ENCODE measurements at regions not wholly inside any gene's neighbourhood (a gene's known extent, or its start where the extent isn't known, plus 50 kb on each side); places are given as distances from the start of the nearest gene placed in this dataset.
"Not testable (repeated sequence)": the region's sequence is repeated elsewhere in the genome, so short reads cannot be mapped to it uniquely, and the experiment has no call there.

DNA sequence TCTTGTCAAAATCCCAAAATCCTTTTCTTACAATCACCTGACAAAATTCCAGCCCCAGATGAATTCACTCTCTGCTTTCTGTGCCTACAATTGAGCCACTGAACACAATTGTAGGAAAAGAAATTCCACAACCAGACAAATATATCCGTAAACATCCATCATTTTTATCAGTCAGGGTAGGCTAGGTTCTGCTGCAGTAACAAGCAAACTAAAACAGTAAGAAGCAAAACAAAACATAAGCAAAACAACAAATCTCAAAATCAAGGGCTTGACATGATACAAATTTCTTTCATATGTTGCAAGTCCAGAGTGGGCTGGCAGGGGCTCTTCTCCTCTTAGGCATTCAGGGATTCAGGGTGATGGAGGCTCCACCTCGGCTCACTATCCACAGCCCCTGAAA lies 114.2 kb upstream of the MAN2A1 start:
- DNase-seq (ENCODE audit: low read depth in 2 of 2), result no peak

DNA sequence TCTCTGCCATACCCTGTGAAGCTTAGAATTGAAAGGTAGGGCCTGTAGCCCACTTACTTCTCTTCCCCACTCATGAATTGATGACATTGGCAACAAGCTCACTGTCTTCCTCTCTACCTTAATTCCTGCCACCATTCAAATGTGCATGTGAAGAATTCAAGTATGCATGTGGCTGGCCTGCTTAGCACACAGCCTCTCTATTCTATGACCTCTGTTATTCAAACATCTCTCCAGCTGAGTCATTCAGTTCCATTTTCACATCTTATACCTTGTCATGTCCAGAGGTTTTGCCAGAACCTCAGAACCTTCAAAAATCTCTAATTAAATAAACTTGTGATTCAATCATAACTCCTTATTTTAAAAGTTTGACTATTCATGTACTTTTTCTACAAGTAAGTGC lies 114.7 kb upstream of the MAN2A1 start:
- DNase-seq (ENCODE audit: low read depth in 2 of 2), result no peak

DNA sequence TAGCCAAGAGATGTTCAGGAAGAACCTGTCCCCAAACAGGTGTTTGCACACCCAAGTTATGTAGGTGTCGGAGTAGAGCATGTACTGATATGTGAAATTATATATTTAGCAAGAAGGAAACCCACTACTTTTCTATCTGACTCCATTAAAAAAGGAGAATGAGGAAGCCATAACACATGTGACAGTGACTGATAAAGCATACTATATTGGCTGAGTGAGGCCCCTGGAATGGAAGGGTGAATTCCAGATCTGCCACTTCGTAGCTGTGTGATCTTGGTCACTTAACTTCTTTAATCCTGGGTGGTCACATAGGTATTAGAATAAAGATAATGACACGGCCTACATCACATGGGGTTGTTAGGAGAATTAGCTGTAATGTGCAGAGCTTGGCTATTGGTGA lies 116.0 kb upstream of the MAN2A1 start:
- DNase-seq (ENCODE audit: low read depth in 2 of 2), result no peak

DNA sequence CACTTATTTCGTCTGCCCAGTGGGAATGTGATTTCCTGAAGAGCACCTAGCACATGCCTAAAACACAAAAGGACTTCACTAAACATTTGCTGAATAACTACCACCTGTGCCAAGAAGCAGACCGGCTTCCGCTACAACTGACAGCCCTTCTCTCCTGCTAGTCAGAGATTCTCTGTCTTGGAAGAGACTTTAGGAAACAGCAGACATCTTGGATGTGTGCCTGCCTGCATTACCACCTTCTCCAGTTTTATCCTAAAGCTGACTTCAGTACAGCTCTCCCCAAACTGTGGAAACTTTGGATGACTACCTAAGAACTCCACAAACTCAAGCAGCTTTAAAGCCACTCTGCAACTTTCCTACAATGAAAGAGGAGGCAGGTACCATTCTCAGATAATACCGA lies 116.5 kb upstream of the MAN2A1 start:
- no peak for DNase-seq (ENCODE audit: low read depth in 2 of 2)

DNA sequence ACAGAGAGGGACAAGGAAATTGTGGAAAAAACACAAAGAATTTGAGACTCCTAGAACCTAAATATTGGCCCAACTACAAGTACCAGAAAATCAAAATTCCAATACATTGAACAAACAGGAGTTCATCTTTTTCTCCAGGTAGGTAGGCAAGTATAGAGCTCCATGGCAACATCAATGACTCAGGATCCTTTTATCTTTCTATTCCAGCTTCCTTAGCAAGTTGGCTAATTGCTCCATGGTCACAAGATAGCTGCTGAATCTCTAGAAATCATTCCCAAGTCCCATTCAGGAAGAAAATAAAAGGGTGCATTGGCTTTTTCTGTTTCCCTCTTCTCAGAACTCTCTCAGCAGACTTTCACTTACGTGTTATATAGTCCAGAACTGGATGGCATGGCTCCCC lies 117.9 kb upstream of the MAN2A1 start:
- no peak for DNase-seq (ENCODE audit: low read depth in 2 of 2)

DNA sequence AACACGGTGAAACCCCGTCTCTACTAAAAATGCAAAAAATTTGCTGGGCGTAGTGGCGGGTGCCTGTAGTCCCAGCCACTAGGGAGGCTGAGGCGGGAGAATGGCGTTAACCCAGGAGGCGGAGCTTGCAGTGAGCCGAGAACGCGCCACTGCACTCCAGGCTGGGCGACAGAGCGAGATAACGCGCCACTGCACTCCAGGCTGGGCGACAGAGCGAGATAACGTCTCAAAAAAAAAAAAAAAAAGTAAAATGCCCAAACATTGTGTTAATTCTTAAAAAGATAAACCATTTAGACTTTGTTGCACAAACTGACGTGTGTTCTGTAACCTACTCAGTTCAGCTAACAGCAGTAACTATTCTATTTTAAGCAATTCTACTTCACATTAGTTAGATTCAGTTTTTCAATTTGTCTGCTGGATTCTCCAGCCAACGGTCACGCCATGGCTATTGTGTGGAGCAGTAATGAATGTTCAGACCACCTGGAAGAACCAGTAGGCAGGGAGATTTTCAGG lies 119.3 kb upstream of the MAN2A1 start:
- no peak for DNase-seq (ENCODE audit: low read depth in 2 of 2)

DNA sequence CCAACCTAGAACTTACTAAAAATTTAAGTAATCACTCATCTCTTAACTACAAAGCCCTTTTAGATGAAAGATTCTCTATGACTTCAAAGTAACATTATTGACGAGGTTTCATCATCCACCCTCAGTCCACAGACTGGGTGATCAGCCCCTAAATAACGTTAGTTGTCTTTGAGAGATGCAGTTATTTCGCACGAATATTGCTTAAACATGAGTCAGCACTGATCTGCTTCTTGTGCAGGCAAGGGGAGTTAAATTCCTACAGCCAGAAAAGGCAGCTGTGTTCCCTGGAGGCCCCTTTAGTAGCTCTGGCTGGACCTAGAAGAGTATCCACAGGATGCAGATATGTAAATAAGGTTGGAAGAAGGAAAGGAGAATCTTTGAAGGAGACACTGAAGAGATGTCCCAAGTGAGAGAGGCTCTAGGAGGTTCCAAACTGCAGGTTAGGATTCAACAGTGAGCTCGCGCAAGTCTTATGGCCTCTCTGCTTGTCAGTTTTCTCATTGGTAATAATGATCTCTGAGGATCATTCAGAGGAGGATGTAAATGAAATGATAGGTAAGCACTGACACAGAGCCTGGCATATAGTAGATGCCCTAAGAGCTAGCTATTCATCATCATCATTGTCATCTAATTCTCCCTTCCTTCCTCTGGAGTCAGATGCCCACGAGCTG lies 122.2 kb upstream of the MAN2A1 start:
- no peak for DNase-seq (ENCODE audit: low read depth in 2 of 2)

DNA sequence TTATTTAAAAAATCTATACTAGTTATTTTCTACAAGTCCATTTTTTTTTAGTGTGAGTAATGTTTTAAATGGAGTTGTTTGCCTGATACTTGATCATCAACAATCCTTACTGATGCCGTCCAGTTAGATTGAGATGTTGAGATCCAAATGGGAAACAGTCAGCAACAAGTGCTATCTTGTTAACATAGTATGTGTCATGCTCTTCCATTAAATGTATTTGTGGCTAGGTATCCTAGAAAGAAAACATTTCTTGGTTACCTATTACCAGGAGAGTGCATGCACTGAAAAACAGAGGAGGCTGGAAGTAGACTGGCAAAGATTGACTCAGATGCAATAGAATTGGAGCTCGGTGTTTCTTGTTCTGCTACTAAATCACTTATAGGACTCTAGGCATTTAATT lies 123.4 kb upstream of the MAN2A1 start:
- DNase-seq (ENCODE audit: low read depth in 2 of 2), result no peak

DNA sequence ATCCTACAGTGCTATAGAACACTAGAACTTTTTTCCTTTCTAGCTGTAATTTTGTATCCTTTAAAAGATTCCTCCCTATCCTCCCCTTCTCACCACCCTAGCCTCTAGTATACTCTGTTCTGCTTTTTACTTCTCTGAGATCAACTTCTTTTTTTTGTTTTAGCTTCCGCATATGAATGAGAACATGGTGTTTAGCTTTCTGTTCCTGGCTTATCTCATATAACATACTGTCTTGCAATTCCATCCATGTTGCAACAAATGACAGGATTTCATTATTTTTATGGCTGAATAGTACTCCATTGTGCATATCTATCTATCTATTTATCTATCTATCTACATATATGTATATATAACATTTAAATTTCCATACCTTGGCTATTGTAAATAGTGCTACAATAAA lies 126.0 kb upstream of the MAN2A1 start:
- no peak for DNase-seq (ENCODE audit: low read depth in 2 of 2)

DNA sequence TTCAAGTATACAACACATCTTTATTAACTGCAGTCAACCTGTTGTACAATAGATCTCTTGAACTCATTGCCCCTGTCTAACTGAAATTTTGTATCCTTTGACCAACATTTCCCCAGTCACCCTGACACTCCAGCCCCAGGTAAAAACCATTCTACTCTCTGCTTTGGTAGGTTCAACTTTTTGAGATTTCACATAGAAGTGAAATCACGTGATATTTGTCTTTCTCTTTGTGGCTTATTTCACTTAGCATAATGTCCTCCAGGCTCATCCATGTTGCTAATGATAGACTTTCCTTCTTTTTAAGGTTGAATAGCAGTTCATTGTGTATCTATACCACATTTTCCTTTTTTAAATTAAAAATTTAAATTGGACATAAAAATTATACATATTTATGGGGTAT lies 126.5 kb upstream of the MAN2A1 start:
- no peak for DNase-seq (ENCODE audit: low read depth in 2 of 2)

DNA sequence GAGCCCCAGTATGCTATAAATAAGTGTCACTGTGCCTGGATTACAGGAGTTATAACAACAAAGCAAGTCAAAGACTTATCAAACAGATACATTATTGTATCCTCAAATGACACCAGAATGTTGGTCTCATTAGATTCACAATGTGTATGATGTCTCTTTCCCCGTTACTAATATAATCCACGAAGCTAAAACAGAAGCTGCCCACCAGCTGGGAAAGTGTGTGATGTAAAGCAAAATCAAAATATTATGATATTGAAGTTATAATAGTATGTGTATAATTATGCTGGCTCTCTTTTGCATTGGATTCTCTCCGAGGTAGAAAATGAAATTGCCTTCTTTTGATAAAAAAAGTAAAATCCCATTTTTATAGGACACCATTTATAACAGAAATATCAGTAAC lies 127.3 kb upstream of the MAN2A1 start:
- DNase-seq (ENCODE audit: low read depth in 2 of 2), result no peak

DNA sequence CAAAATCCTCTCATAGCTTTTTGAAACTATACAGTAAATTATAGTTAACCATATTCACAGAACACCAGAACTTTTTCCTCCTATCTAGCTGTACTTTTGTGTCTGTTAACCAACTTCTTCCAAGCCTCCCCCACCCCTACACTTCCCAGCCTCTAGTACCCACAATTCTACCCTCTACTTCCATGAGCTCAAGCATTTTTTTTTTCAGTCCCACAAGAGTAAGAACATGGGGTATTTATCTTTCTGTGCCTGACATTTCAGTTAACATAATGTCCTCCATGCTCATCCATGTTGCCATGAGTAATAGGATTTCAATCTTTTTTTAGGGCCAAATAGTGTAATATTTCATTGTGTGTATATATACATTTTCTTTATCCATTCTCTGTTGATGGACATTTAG lies 128.3 kb upstream of the MAN2A1 start:
- DNase-seq (ENCODE audit: low read depth in 2 of 2), result no peak

DNA sequence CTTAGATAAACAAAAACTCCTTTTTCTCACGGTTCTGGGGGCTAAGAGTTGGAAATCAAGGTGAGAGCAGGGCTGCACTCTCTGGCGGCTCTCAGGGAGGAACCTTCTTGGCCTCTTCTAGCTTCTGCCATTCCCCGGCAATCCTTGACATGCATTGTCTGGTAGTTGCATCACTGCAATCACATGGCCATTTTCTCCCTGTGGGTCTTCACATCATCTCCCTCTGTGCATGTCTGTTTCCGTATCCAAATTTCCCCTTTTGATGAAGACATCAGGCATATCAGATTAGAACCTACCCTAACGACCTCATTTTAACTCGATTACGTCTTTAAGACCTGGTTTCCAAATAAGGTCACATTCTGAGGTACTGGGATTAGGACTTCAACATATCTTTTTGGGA lies 129.2 kb upstream of the MAN2A1 start:
- no peak for DNase-seq (ENCODE audit: low read depth in 2 of 2)

DNA sequence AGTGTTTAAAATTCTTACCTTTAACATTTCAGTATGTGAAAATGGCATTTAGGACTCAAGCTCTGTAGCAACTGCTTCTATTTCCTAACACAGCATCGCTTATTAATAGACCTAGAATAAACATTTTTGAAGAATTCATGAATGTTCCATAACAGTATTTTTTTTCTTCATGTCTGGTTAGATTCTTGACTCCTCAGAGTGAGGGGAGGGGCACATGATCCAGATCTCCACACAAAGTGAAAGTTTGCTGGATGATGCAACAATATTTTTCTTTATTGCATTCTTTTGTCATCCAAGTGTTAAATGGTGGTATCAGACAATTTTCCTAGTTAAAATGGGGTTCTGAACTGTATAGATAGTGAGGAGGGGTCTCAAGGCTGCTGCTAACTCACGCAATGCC lies 130.8 kb upstream of the MAN2A1 start:
- DNase-seq (ENCODE audit: low read depth in 2 of 2), result no peak

DNA sequence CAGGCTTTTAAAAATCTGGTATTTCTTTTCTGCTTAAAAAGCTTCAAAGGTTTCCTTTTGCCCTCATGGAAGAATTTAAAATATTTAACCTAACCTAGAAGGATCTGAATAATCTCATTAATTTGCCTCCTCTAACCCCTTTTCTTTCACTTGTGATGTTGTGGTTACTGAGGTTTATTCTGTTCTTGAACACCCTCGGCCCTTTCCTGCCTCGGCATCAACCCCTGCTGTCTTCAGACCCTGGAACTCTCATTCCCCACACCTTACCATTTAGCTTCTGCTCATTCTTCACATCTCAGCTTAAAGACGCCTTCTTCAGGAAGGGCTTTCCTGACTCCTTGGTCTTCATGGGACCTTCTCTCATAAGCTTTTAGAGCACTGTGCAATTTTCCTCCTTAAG lies 131.4 kb upstream of the MAN2A1 start:
- no peak for DNase-seq (ENCODE audit: low read depth in 2 of 2)

DNA sequence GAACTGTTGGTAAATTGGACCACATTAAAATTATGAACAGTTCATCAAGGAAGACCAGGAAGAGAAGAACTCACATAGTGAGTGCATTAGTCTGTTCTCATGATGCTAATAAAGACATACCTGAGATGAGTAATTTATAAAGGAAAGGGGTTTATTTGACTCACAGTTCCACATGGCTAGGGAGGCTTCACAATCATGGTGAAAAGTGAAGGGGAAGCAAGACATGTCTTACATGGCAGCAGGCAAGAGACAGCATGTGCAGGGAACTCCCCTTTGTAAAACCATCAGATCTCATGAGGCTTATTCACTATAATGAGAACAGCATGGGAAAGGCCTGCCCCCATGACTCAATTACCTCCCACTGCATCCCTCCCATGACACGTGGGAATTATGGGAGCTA lies 135.9 kb upstream of the MAN2A1 start:
- no peak for DNase-seq (ENCODE audit: low read depth in 2 of 2)

DNA sequence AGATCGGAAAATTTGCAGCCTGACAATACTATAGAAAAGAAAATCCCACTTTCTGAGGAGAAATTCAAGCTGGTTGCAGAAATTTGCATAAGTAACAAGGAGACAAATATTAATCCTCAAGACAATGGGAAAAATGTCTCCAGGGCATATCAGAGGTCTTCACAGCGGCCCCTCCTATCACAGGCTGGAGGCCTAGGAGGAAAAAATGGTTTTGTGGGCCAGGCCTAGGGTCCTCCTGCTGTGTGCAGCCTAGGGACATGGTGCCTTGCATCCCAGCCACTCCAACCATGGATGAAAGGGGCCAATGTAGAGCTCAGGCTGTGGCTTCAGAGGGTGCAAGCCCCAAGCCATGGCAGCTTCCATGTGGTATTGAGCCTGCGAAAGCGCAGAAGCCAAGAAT lies 138.5 kb upstream of the MAN2A1 start:
- DNase-seq (ENCODE audit: low read depth in 2 of 2), result not testable (repeated sequence)

DNA sequence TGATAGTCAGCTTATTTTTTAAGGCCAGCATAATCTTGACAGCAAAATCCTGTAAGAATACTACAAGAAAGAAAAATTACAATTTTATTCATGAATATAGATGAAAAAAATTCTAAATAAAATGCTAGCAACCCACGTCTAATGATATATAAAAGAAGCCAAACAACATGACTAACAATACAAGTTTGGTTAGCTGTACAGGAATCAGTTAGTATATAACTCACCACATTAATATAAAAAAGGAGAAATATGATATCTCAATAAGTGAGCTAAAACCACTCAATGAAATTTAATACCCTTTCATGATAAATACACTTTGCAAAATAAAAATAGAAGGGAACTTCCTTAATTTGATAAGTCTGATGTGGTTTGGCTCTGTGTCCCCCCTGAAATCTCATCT lies 139.7 kb upstream of the MAN2A1 start:
- no peak for DNase-seq (ENCODE audit: low read depth in 2 of 2)

DNA sequence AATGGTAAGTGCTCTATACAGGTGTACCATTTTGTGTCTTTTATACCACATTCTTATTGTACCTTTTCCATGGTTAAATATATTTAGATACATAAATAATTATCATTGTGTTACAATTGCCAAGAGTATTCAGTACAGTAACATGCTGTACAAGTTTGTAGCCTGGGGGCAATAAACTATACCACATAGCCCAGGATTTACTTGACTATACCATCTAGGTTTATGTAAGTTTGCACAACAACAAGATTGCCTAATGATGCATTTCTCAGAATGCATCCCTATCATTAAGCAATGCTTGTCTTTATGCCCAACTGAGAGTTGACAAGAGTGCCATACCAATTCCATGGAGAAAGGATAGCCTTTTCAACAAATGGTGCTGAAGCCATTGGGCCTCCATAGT lies 136.7 kb upstream of the PJA2 start:
- DNase-seq (ENCODE audit: low read depth in 2 of 2), result no peak

DNA sequence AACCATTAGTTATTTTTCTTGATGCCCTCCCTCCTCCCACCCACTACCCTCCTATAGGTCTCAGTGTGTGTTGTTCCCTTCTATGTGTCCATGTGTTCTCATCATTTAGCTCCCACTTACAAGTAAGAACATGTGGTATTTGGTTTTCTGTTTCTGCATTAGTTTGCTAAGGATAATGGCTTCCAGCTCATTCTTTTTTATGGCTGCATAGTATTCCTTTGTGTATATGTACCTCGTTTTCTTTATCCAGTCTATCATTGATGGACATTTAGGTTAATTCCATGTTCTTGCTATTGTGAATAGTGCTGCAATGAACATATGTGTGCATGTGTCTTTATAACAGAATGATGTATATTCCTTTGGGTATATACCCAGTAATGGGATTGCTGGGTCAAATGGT lies 135.1 kb upstream of the PJA2 start:
- not testable (repeated sequence) for DNase-seq (ENCODE audit: low read depth in 2 of 2)

DNA sequence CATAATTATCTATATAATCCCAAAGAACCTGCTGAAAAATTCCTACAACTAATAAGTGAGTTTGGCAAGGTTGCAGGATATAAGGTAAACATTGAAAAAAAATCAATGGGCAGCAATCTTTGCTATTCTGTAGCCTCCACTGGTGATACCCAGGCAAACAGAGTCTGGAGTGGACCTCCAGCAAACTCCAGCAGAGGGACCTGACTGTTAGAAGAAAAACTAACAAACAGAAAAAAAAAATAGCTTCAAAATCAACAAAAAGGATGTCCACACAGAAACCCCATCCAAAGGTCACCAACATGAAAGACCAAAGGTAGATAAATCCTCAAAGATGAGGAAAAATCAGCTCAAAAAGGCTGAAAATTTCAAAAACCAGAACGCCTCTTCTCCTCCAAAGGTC lies 128.9 kb upstream of the PJA2 start:
- DNase-seq (ENCODE audit: low read depth in 2 of 2), result not testable (repeated sequence)

DNA sequence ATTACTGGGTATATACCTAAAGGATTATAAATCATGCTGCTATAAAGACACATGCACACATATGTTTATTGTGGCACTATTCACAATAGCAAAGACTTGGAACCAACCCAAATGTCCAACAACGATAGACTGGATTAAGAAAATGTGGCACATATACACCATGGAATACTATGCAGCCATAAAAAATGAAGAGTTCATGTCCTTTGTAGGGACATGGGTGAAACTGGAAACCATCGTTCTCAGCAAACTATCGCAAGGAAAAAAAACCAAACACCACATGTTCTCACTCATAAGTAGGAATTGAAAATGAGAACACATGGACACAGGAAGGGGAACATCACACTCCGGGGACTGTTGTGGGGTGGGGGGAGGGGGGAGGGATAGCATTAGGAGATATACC lies 125.3 kb upstream of the PJA2 start:
- not testable (repeated sequence) for DNase-seq (ENCODE audit: low read depth in 2 of 2)

DNA sequence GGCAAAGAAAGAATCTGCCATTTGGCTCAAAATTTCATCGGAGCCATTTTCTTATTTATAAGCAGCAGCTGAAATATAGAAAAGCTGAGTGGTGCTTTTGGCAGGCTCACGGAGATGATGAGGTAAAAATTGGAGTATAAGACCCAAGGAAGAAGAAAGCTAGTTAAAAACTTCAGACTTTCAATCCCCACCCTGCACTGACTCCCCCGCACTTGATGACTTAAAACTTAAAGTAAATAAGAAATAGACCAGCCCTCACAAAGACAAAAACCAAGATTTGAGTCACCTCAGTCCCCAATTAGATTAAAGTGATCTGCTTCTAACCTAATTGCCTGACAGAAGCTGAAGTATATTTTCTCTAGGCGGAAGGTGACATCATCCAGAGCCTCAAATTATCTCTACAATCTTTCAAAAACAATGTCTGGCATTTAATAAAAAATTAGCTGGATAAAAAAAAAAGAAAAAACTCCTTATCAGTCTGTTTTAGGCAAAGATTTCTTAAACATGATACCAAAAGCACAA lies 124.0 kb upstream of the PJA2 start:
- no peak for DNase-seq (ENCODE audit: low read depth in 2 of 2)

DNA sequence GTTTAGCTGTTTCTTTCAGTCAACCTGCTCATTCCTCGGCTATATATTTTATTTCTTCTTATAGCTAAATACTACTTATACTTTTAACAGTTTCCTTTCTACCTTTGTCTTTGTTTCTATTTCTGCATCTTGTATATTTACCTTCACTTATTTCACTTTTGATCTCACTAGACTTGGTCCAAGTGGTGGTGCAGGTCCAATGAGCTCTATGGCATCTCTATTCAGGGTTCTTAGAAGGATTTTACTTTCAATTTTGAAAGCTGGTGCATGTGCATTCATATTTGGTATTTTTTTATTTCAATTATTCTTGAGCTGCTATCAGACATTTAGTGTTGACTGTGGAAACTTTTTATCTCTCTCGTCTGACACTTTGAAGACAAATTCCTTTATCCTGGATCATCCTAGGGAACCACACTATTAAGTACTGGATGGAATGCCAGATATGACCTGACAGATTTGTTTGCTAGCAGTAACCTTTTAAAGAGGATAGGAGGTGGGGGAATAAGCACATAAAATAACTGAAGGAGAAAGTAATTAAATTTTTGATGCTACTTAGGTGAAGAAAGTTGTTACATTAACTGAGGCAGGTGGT lies 123.1 kb upstream of the PJA2 start:
- DNase-seq (ENCODE audit: low read depth in 2 of 2), result no peak
